GM13976 (cell line): ENCODE measurements at regions not wholly inside any gene's neighbourhood (a gene's known extent, or its start where the extent isn't known, plus 50 kb on each side); places are given as distances from the start of the nearest gene placed in this dataset.

Source experiments
- DNase-seq: peaks from one replicate; pipeline ENCODE4 v3.0.0; 2012; ENCODE audit warnings: low spot score
- in situ Hi-C: fragments of 300-500 bp; cut with MboI; formaldehyde crosslinking; loops from one replicate; pipeline ENCODE4 v1.12.0; 2022; ENCODE audit warnings: low sequenced_read_pairs, mixed read lengths, inconsistent platforms; ENCODE audit not compliant: unreplicated experiment
- TF ChIP-seq, protein P1 (sequence below): IDR thresholded peaks from 2 replicates; pipeline ENCODE4 v1.5.1; 2012; ENCODE audit warnings: borderline replicate concordance, mild to moderate bottlenecking; ENCODE audit not compliant: insufficient read depth; ENCODE audit errors: extremely low read depth, missing control alignments, control extremely low read depth

DNA sequence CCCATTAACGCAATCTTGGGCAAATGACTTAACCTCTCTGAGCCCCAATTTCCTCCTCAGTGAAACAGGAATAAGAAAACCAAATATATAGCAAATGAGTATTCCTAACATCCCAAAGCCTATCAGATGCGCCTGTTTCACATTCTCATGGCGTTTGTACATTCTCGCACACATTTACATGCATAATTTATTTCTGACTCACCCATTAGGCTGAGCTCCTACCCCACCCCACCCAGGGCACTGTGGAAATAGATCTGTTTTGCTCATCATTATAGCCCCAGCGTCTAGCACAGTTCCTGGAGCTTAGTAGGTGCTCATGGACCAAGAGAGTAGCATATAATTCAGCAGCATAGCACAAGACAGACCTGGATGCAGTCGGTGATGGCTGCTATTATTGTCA lies 146.1 kb upstream of the VANGL1 start:
- in situ Hi-C loops, result no loop called here
- DNase-seq, result no peak
- TF ChIP-seq, protein P1, sequence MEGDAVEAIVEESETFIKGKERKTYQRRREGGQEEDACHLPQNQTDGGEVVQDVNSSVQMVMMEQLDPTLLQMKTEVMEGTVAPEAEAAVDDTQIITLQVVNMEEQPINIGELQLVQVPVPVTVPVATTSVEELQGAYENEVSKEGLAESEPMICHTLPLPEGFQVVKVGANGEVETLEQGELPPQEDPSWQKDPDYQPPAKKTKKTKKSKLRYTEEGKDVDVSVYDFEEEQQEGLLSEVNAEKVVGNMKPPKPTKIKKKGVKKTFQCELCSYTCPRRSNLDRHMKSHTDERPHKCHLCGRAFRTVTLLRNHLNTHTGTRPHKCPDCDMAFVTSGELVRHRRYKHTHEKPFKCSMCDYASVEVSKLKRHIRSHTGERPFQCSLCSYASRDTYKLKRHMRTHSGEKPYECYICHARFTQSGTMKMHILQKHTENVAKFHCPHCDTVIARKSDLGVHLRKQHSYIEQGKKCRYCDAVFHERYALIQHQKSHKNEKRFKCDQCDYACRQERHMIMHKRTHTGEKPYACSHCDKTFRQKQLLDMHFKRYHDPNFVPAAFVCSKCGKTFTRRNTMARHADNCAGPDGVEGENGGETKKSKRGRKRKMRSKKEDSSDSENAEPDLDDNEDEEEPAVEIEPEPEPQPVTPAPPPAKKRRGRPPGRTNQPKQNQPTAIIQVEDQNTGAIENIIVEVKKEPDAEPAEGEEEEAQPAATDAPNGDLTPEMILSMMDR, result no peak

DNA sequence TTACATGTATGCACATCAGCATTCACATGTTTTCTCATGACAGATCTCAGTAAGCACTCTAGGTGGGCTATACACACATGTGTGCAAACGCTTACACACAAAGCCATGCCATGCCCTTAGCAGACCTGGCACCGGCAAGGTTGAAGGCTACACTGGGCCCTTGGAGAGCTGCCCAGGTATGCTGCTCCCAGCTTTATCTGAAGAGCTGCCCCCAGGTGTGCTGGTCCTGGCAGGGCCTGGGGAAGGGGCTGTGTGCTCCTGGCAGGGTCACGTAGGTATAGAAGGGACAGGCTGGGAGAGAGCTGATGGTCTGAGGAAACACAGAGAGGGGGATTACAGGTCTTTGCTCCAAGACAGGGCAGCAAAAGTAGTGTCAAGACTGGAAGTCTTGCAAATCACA lies 146.7 kb upstream of the VANGL1 start:
- in situ Hi-C loops, result no loop called here
- TF ChIP-seq, protein P1, result no peak
- no peak for DNase-seq

DNA sequence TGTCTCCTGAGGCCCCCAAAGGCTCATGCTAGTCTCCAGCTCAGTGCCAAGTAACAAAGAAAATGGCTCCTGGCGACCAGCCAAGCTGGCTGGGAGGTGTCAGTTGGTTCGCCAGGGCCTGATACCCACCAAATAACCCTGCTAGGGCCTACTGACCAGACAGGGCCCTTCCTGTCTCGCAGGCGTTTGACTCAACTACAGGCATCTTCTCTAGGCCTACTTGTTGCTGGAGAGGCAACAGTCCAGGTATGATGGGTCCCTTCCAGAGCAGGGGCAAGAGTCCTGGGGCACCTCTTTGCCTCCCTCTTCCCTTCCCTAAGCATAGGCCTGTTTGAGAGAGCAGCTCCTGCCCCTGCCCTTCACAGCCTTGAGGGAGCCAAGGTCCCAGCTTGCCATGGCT lies 147.9 kb upstream of the VANGL1 start:
- in situ Hi-C loops, result no loop called here
- no peak for DNase-seq
- TF ChIP-seq, protein P1, result no peak

DNA sequence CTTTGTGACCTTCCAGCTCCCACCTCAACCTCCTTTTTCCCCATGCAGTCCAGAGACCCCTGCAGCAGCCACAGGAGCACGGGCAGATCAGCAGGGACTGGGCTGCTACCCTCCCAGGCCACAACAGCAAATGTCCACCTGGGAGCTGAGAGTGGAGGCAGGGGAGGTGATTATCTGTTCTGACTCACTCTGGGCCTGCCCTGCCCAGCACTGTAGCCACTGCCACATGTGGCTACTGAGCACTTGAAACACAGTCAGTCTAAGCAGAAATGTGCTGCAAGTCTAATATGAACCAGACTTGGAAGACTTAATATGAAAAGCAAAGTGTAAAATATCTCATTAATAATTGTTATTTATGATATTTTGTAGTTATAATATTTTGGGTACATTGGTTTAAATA lies 148.9 kb upstream of the VANGL1 start:
- DNase-seq, result no peak
- in situ Hi-C loops, result no loop called here
- TF ChIP-seq, protein P1, result no peak

DNA sequence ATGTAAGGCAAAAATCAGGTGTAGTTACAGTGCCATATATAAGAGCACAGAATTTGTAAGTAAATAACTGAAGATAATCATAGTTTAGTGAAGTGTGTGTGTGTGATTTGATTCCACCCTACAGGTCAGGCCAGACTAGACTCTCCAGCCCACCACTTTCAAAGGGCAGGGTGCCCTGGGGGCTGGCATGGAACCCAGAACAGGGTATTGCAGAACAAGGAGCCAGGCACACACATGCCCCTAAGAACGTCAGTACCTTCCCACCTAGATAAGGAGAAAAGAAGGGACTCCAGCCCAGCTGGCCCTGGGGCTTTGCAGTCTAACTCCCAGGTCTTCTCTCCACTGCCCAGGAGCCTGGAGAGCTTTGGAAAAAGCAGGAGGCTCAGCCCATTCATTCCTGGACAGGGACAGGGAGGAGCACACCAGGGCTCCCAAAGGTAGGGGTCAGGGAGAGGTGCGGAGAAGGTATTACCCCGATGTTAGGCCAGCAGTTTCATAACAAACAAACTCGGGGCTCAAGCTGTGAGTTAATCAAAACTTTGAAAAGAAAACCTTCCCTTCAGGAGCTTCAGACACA lies 149.7 kb upstream of the VANGL1 start:
- in situ Hi-C loops, result no loop called here

DNA sequence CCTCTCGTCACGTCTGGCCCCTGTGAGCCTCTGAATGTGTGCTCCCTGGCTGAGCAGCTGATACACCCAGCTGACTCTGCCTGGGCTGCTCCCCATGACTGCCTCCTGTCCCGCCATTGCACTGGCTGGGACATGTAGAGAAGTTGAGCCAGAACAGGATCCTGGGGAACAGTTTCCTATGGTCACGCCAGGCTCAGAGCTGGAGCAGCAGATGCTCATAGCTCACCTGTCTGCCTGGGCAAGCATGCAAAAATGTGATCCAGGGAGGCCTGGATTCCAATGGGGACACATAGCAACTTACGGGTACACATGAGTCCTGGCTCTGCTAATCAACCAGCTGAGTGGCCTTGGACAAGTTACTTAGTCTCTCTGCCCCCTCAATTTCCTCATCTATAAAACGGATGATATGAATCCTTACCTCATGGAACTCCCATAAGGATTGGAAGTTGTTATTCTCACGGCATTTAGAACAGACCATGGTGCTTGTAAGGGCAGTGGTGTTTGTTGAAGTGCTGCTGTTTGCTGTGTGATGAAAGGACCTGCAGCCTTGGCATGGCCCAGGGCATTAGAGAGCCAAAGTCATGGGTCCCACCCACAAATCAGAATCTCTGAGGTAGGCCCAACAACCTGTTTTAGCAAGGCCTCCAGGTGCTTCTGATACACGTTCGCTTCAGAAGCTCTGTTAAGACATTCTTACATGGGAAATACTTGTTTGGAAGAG lies 150.3 kb upstream of the VANGL1 start:
- TF ChIP-seq, protein P1, result no peak
- in situ Hi-C loops, result no loop called here
- DNase-seq, result no peak

More for the DNA sequence above, 149.7 kb upstream of the VANGL1 start:
- DNase-seq, result no peak
- TF ChIP-seq, protein P1, result no peak

DNA sequence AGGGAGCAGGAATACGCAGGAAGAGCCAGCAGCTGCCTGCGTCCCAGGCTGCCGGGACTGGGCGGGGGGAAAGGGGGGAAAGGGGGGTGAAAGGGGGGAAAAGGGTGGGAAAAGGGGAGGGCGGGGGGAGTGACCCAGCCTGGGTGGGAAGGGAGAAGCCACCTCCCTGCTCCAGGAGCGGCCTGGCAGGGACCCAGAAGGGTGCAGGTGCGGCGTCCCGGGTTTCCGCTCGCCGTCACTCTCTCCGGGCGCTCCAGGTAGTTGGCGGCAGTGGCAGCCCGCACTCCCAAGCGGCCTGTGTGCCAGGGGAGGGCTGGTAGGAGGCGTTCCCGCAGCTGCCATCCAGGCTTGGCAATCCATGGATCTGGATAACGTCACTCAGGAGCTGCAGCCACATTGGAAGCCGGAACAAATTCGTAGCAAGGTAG lies 141.0 kb upstream of the NGF start:
- no peak for DNase-seq
- TF ChIP-seq, protein P1, result no peak
- in situ Hi-C loops, result loop anchor here (10.0 kb wide), 1 partner anchor 334 kb away; no protein-coding TSS in a partner anchor
